HCT116 (cell line): ENCODE measurements at regions not wholly inside any gene's neighbourhood (a gene's known extent, or its start where the extent isn't known, plus 50 kb on each side); places are given as distances from the start of the nearest gene placed in this dataset.
A peak's percentile ranks its signal among the peaks of the same experiment; 100 is the strongest.

ENCODE experiments used
- ATAC-seq: fragments of 200-7000 bp; cut with Tn5 transposase; 2 replicates; pipeline ENCODE4 v1.9.1; 2020; ENCODE audit warnings: mild to moderate bottlenecking, moderate library complexity
- BruUV-seq: library from RNA; stranded (reverse); fragments of 400-500 nt; replicated peaks from 2 replicates; lab custom pipeline; 2021; lab: Mats Ljungman, UMichigan
- CTCF ChIA-PET: fragments of 300-600 bp; sonication (Branson Sonifier 250); formaldehyde crosslinking; loops from one replicate; lab custom pipeline; 2021; ENCODE audit warnings: antibody characterized with exemption; lab: Charles Lee
- POLR2A ChIA-PET: fragments of 300-600, 350-600 bp; sonication (Branson Sonifier 250); formaldehyde crosslinking; loops from one replicate; lab custom pipeline; 2021; ENCODE audit warnings: antibody characterized with exemption; lab: Charles Lee
- RAD21 ChIA-PET, 2 experiments: fragments of 300-600 bp; sonication (Branson Sonifier 250); formaldehyde crosslinking; loops; one replicate each; lab custom pipeline; 2023; ENCODE audit warnings: low total read pairs in 2 of 2; ENCODE audit not compliant: uncharacterized antibody in 2 of 2, unreplicated experiment in 2 of 2, low non-redundant PET in 1 of 2; lab: Charles Lee
- DNase-seq: peaks from one replicate; pipeline ENCODE4 v3.0.0-alpha.2; 2010; ENCODE audit warnings: low read depth, low spot score
- H2AFZ ChIP-seq: fragments of 200-600 bp; shearing (Covaris generic), sonication (generic); 2 replicates; pipeline ENCODE4 v1.6.1; 2017; ENCODE audit warnings: low read depth, mixed run types, mixed read lengths, antibody characterized with exemption, low read length; ENCODE audit not compliant: poor library complexity, severe bottlenecking
- H3K27ac ChIP-seq: 2 replicates; pipeline ENCODE4 v1.5.1; 2012; ENCODE audit warnings: low read depth, low read length
- H3K27me3 ChIP-seq: fragments of 200-600 bp; sonication (generic); 2 replicates; pipeline ENCODE4 v1.6.1; 2016; ENCODE audit warnings: mixed run types, low read length, mixed read lengths; ENCODE audit not compliant: insufficient read depth
- H3K36me3 ChIP-seq, 2 experiments: fragments of 200-500 bp in 1 of 2; fragments of 200-600 bp in 1 of 2; sonication (Bioruptor generic) in 1 of 2; sonication (generic) in 1 of 2; 2 replicates each; pipeline versions ENCODE4 v1.5.1 to v1.6.1; 2014 to 2016; ENCODE audit warnings: low read length in 2 of 2, inconsistent platforms in 1 of 2, mixed read lengths in 1 of 2, mixed run types in 1 of 2; ENCODE audit not compliant: insufficient read depth in 2 of 2, control insufficient read depth in 1 of 2
- H3K4me1 ChIP-seq, 2 experiments: fragments of 200-600 bp in 1 of 2; sonication (generic) in 1 of 2; 2 replicates each; pipeline versions ENCODE4 v1.5.1 to v1.6.1; 2012 to 2017; ENCODE audit warnings: low read length in 2 of 2, inconsistent platforms in 1 of 2, mild to moderate bottlenecking in 1 of 2, mixed read lengths in 1 of 2, mixed run types in 1 of 2, moderate library complexity in 1 of 2; ENCODE audit not compliant: insufficient read depth in 2 of 2, control insufficient read depth in 1 of 2
- H3K4me2 ChIP-seq: fragments of 200-600 bp; sonication (generic); 2 replicates; pipeline ENCODE4 v1.6.1; 2017; ENCODE audit warnings: mixed run types, low read length, mixed read lengths
- H3K4me3 ChIP-seq, 2 experiments: fragments of 200-600 bp in 1 of 2; sonication (generic) in 1 of 2; replicated peaks in 1 of 2; 2 replicates each; pipeline ENCODE4 v1.5.1; 2011 to 2016; ENCODE audit warnings: low read length in 2 of 2, control low read depth in 1 of 2, low read depth in 1 of 2, mild to moderate bottlenecking in 1 of 2, mixed read lengths in 1 of 2, mixed run types in 1 of 2
- H3K79me2 ChIP-seq: fragments of 200-600 bp; sonication (generic); 2 replicates; pipeline ENCODE4 v1.6.1; 2017; ENCODE audit warnings: mild to moderate bottlenecking, mixed run types, low read length, moderate library complexity, mixed read lengths; ENCODE audit not compliant: insufficient read depth
- H3K9ac ChIP-seq: fragments of 200-600 bp; sonication (generic); 2 replicates; pipeline ENCODE4 v1.6.1; 2016; ENCODE audit warnings: low read length, mixed read lengths
- H3K9me2 ChIP-seq: fragments of 200-600 bp; sonication (generic), shearing (Covaris generic); 2 replicates; pipeline ENCODE4 v1.6.1; 2017; ENCODE audit warnings: mixed run types, mild to moderate bottlenecking, moderate library complexity; ENCODE audit not compliant: insufficient read depth
- H3K9me3 ChIP-seq, 2 experiments: fragments of 200-500 bp in 1 of 2; fragments of 200-600 bp in 1 of 2; sonication (Bioruptor generic) in 1 of 2; sonication (generic) in 1 of 2; 2 replicates each; pipeline ENCODE4 v1.6.1; 2014 to 2017; ENCODE audit warnings: low read length in 2 of 2, mixed read lengths in 2 of 2, inconsistent platforms in 1 of 2, low read depth in 1 of 2, mild to moderate bottlenecking in 1 of 2, mixed run types in 1 of 2, moderate library complexity in 1 of 2; ENCODE audit not compliant: control insufficient read depth in 1 of 2, insufficient read depth in 1 of 2
- H4K20me1 ChIP-seq: fragments of 200-600 bp; sonication (generic), shearing (Covaris generic); 2 replicates; pipeline ENCODE4 v1.6.1; 2017; ENCODE audit warnings: mixed run types, mild to moderate bottlenecking, moderate library complexity; ENCODE audit not compliant: insufficient read depth
- CBX3 ChIP-seq: IDR thresholded peaks from 2 replicates; pipeline ENCODE4 v1.6.1; 2012; ENCODE audit warnings: low read depth
- CEBPB ChIP-seq: IDR thresholded peaks from 2 replicates; pipeline ENCODE4 v1.6.1; 2012; ENCODE audit warnings: low read depth
- ELF1 ChIP-seq: IDR thresholded peaks from 2 replicates; pipeline ENCODE4 v1.6.1; 2012; ENCODE audit warnings: low read depth, borderline replicate concordance
- EZH2 ChIP-seq: fragments of 200-600 bp; sonication (generic); IDR thresholded peaks from 2 replicates; pipeline ENCODE4 v1.6.1; 2017; ENCODE audit warnings: antibody characterized with exemption, mixed run types
- JUND ChIP-seq: IDR thresholded peaks from 2 replicates; pipeline ENCODE4 v1.6.1; 2012
- POLR2AphosphoS5 ChIP-seq: IDR thresholded peaks from 2 replicates; pipeline ENCODE4 v1.6.1; 2011; ENCODE audit warnings: mild to moderate bottlenecking, low read depth, low read length, moderate library complexity
- RAD21 ChIP-seq: IDR thresholded peaks from 2 replicates; pipeline ENCODE4 v1.6.1; 2012; ENCODE audit warnings: low read depth, mild to moderate bottlenecking
- SIN3A ChIP-seq: IDR thresholded peaks from 2 replicates; pipeline ENCODE4 v1.6.1; 2012; ENCODE audit warnings: low read depth
- SP1 ChIP-seq: IDR thresholded peaks from 2 replicates; pipeline ENCODE4 v1.6.1; 2012; ENCODE audit warnings: low read depth
- TCF7L2 ChIP-seq: IDR thresholded peaks from 2 replicates; pipeline ENCODE4 v1.7.0; 2011; ENCODE audit warnings: borderline replicate concordance, inconsistent platforms; ENCODE audit not compliant: insufficient read depth, insufficient read length; ENCODE audit errors: extremely low read depth
- ZFX ChIP-seq: fragments of 450-650 bp; IDR thresholded peaks from 2 replicates; pipeline ENCODE4 v1.6.1; 2017
- ZNF274 ChIP-seq: fragments of 200-500 bp; sonication (Bioruptor generic); IDR thresholded peaks from 2 replicates; pipeline ENCODE4 v1.6.1; 2014; ENCODE audit warnings: mild to moderate bottlenecking, low read depth, low read length, inconsistent platforms
- intact Hi-C: fragments of 100-400 bp; cut with micrococcal nuclease; formaldehyde crosslinking; loops from 2 replicates; pipeline ENCODE4 v1.10.0; 2022
- TF ChIP-seq, protein P1 (sequence below): IDR thresholded peaks from 2 replicates; pipeline ENCODE4 v1.6.1; 2012; ENCODE audit warnings: low read depth
- TF ChIP-seq, protein P2 (sequence below): IDR thresholded peaks from 2 replicates; pipeline ENCODE4 v1.6.1; 2012
- TF ChIP-seq, protein P3 (sequence below), 3 experiments: fragments of 200-600 bp in 1 of 3; sonication (generic) in 1 of 3; IDR thresholded peaks in 2 of 3; conservative IDR thresholded peaks in 1 of 3; 2 replicates each; pipeline ENCODE4 v1.5.1; 2012 to 2017; ENCODE audit warnings: low read depth in 2 of 3, low read length in 2 of 3, antibody characterized with exemption in 1 of 3, borderline replicate concordance in 1 of 3, control low read depth in 1 of 3, mild to moderate bottlenecking in 1 of 3, mixed read lengths in 1 of 3, mixed run types in 1 of 3, moderate library complexity in 1 of 3; ENCODE audit not compliant: insufficient read depth in 1 of 3

DNA sequence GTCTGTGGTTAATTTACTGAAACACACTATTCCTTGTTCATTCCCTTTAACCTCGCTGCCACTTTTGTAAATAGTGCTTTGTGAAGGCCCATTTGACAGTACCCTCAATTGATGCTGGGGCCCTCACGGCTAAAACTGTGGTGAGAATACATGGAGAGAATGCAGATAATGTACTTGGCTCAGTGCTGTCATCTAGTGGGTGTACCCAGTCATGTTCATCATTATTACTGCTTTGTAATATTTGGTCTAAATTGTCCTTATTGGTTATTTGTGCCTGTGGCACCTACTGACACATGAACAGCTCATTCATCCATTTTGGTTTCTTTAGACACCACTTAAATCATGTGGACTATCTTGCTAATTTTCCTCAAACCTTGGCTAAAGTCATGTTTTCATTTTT, 543.6 kb downstream of the EDEM1 start (continued):
- TF ChIP-seq, protein P1, sequence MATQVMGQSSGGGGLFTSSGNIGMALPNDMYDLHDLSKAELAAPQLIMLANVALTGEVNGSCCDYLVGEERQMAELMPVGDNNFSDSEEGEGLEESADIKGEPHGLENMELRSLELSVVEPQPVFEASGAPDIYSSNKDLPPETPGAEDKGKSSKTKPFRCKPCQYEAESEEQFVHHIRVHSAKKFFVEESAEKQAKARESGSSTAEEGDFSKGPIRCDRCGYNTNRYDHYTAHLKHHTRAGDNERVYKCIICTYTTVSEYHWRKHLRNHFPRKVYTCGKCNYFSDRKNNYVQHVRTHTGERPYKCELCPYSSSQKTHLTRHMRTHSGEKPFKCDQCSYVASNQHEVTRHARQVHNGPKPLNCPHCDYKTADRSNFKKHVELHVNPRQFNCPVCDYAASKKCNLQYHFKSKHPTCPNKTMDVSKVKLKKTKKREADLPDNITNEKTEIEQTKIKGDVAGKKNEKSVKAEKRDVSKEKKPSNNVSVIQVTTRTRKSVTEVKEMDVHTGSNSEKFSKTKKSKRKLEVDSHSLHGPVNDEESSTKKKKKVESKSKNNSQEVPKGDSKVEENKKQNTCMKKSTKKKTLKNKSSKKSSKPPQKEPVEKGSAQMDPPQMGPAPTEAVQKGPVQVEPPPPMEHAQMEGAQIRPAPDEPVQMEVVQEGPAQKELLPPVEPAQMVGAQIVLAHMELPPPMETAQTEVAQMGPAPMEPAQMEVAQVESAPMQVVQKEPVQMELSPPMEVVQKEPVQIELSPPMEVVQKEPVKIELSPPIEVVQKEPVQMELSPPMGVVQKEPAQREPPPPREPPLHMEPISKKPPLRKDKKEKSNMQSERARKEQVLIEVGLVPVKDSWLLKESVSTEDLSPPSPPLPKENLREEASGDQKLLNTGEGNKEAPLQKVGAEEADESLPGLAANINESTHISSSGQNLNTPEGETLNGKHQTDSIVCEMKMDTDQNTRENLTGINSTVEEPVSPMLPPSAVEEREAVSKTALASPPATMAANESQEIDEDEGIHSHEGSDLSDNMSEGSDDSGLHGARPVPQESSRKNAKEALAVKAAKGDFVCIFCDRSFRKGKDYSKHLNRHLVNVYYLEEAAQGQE = no peak
- TF ChIP-seq ZFX (no peak), CEBPB (no peak), SP1 (no peak), RAD21 (peak; percentile 81)
- TF ChIP-seq, protein P2, sequence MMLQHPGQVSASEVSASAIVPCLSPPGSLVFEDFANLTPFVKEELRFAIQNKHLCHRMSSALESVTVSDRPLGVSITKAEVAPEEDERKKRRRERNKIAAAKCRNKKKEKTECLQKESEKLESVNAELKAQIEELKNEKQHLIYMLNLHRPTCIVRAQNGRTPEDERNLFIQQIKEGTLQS = no peak
- TF ChIP-seq, protein P3, sequence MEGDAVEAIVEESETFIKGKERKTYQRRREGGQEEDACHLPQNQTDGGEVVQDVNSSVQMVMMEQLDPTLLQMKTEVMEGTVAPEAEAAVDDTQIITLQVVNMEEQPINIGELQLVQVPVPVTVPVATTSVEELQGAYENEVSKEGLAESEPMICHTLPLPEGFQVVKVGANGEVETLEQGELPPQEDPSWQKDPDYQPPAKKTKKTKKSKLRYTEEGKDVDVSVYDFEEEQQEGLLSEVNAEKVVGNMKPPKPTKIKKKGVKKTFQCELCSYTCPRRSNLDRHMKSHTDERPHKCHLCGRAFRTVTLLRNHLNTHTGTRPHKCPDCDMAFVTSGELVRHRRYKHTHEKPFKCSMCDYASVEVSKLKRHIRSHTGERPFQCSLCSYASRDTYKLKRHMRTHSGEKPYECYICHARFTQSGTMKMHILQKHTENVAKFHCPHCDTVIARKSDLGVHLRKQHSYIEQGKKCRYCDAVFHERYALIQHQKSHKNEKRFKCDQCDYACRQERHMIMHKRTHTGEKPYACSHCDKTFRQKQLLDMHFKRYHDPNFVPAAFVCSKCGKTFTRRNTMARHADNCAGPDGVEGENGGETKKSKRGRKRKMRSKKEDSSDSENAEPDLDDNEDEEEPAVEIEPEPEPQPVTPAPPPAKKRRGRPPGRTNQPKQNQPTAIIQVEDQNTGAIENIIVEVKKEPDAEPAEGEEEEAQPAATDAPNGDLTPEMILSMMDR (IDR thresholded peaks at IDR 0.05 in 2 of 3, conservative IDR thresholded peaks at IDR 0.05 in 1 of 3; ENCODE audit: borderline replicate concordance in 1 of 3, insufficient read depth in 1 of 3, low read depth in 2 of 3, low read length in 2 of 3) = peak; percentile 56 to 70 (median 61); a peak in 5 of 6 replicates
- TF ChIP-seq, all 23 proteins: peak for 3

DNA sequence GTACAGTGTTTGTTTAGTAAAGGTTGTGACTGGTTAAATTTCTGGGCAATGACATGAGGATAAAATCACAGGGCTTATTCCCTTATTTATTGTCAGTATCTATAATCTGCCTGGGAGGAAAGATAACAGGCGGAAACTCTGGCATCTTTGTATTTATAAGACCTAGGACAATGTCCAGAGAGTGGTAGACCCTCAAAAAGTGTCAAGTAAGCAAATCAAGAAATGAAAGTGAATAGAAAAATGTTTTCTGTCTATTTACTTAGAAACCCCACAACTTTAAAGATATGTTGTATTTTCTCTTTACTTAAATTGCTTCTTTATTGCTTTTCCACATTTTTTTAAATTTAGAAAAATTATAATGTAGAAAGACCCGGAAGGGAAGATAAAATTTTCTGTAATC, 544.6 kb downstream of the EDEM1 start:
- Histone ChIP-seq H3K4me3 (no peak overlapping the region), H3K27ac (no peak overlapping the region), H4K20me1 (no peaks in the 10 kb centered on the region), H3K79me2 (peaks cover 4% of the 10 kb centered on the region), H3K9ac (no peak overlapping the region), H3K27me3 (no peaks in the 10 kb centered on the region), H3K9me2 (no peaks in the 10 kb centered on the region), H3K9me3 (no peaks in the 10 kb centered on the region), H2AFZ (no peak overlapping the region), H3K4me1 (0 out of 4 replicates have a peak, but pooled peaks cover 0 to 3% of the 10 kb centered on the region in 2 experiments), H3K36me3 (no peaks in the 10 kb centered on the region), H3K4me2 (no peak overlapping the region)
- DNase-seq = no peak
- CTCF ChIA-PET = interaction anchor here (0.9 kb wide), 1 partner anchor 45 kb away, joined by 3 read pairs; no protein-coding TSS in a partner anchor
- POLR2A ChIA-PET = no interaction called here
- RAD21 ChIA-PET = no interaction called here
- ATAC-seq = no peak
- BruUV-seq = no TSS peak
- intact Hi-C loops = loop anchor here (5.0 kb wide), 1 partner anchor 165 kb away; no protein-coding TSS in a partner anchor
- TF ChIP-seq EZH2 (no peak), JUND (no peak), ZNF274 (no peak), CEBPB (no peak), SIN3A (no peak), CBX3 (no peak), TCF7L2 (no peak), ELF1 (no peak), POLR2AphosphoS5 (no peak)
- TF ChIP-seq, protein P1 = no peak
